Liver (tissue), 8 donors: ENCODE measurements at regions not wholly inside any gene's neighbourhood (a gene's known extent, or its start where the extent isn't known, plus 50 kb on each side); places are given as distances from the start of the nearest gene placed in this dataset.

ENCODE experiments used
- DNase-seq: peaks from one replicate; pipeline ENCODE4 v3.0.0-alpha.2; 2017; ENCODE audit warnings: low spot score
- H3K27ac ChIP-seq, 2 donors: one replicate each; pipeline ENCODE4 v1.7.0; 2013; ENCODE audit warnings: inconsistent platforms in 2 of 2, low read length in 2 of 2, control low read depth in 1 of 2, low read depth in 1 of 2, mild to moderate bottlenecking in 1 of 2
- H3K27me3 ChIP-seq, 4 donors: one replicate each; pipeline versions ENCODE4 v1.6.1 to v1.7.0; 2013; ENCODE audit warnings: low read length in 3 of 4, inconsistent platforms in 1 of 4, mild to moderate bottlenecking in 1 of 4, moderate library complexity in 1 of 4; ENCODE audit not compliant: control insufficient read depth in 4 of 4, insufficient read depth in 4 of 4
- H3K36me3 ChIP-seq, 4 donors: one replicate each; pipeline versions ENCODE4 v1.6.1 to v1.7.0; 2013; ENCODE audit warnings: low read length in 3 of 4, mild to moderate bottlenecking in 3 of 4, low read depth in 1 of 4, moderate library complexity in 1 of 4; ENCODE audit not compliant: control insufficient read depth in 4 of 4, insufficient read depth in 3 of 4
- H3K4me1 ChIP-seq, 4 donors: one replicate each; pipeline versions ENCODE4 v1.6.1 to v1.7.0; 2013; ENCODE audit warnings: low read length in 3 of 4, mild to moderate bottlenecking in 3 of 4, moderate library complexity in 1 of 4; ENCODE audit not compliant: control insufficient read depth in 4 of 4, insufficient read depth in 4 of 4
- H3K4me3 ChIP-seq, 3 donors: one replicate each; pipeline versions ENCODE4 v1.6.1 to v1.7.0; 2013; ENCODE audit warnings: low read length in 3 of 3, control low read depth in 1 of 3, low read depth in 1 of 3, mild to moderate bottlenecking in 1 of 3
- H3K9ac ChIP-seq, 2 donors: one replicate each; pipeline ENCODE4 v1.7.0; 2013; ENCODE audit warnings: low read length in 2 of 2, mild to moderate bottlenecking in 2 of 2, moderate library complexity in 2 of 2, control low read depth in 1 of 2, low read depth in 1 of 2
- H3K9me3 ChIP-seq, 4 donors: one replicate each; pipeline versions ENCODE4 v1.6.1 to v1.7.0; 2013; ENCODE audit warnings: low read length in 3 of 4; ENCODE audit not compliant: control insufficient read depth in 4 of 4
- EGR1 ChIP-seq, 2 donors: IDR thresholded peaks; 2 replicates each; pipeline ENCODE4 v1.6.1; 2016 to 2018; ENCODE audit warnings: antibody characterized with exemption in 2 of 2, low read depth in 2 of 2
- FOXA2 ChIP-seq: IDR thresholded peaks from 2 replicates; pipeline ENCODE4 v1.6.1; 2016; ENCODE audit warnings: antibody characterized with exemption
- GABPA ChIP-seq, 2 donors: IDR thresholded peaks in 1 of 2; conservative IDR thresholded peaks in 1 of 2; 2 replicates each; pipeline ENCODE4 v1.6.1; 2016; ENCODE audit warnings: antibody characterized with exemption in 2 of 2, mild to moderate bottlenecking in 1 of 2, moderate library complexity in 1 of 2
- JUND ChIP-seq, 2 donors: IDR thresholded peaks; 2 replicates each; pipeline ENCODE4 v1.6.1; 2016; ENCODE audit warnings: antibody characterized with exemption in 2 of 2
- RAD21 ChIP-seq, 2 donors: IDR thresholded peaks; 2 replicates each; pipeline ENCODE4 v1.6.1; 2016; ENCODE audit warnings: antibody characterized with exemption in 2 of 2, mild to moderate bottlenecking in 2 of 2
- REST ChIP-seq: IDR thresholded peaks from 2 replicates; pipeline ENCODE4 v1.6.1; 2016; ENCODE audit warnings: antibody characterized with exemption, mild to moderate bottlenecking
- RXRA ChIP-seq, 2 donors: IDR thresholded peaks; 2 replicates each; pipeline ENCODE4 v1.6.1; 2017 to 2018; ENCODE audit warnings: antibody characterized with exemption in 2 of 2, mild to moderate bottlenecking in 1 of 2
- TAF1 ChIP-seq: conservative IDR thresholded peaks from 2 replicates; pipeline ENCODE4 v1.6.1; 2016; ENCODE audit warnings: antibody characterized with exemption, mild to moderate bottlenecking
- WGBS: extraction: QIAGEN DNeasy Blood & Tissue Kit; methylation state at CpG from one replicate; pipeline ENCODE4 v1.1.7; 2013; 5-methylcytosine and 5-hydroxymethylcytosine counted together
- TF ChIP-seq, protein P1 (sequence below): IDR thresholded peaks from 2 replicates; pipeline ENCODE4 v1.6.1; 2016; ENCODE audit warnings: antibody characterized with exemption
- TF ChIP-seq, protein P2 (sequence below): fragments of 150-350 bp; IDR thresholded peaks from 2 replicates; pipeline ENCODE4 v1.5.1; 2017; ENCODE audit warnings: improper control_type of control experiment, low read depth, low read length; ENCODE audit not compliant: missing input control
- donor health status: healthy.
- donor health status: healthy.
- donor health status: healthy.
- donor health status: healthy.
- donor health status: healthy.

- Histone ChIP-seq H3K9me3 (peaks cover 0 to 6% (median 0%) of the 10 kb centered on the region in 4 donors), H3K9ac (no peak overlapping the region), H3K4me3 (no peak overlapping the region), H3K36me3 (no peaks in the 10 kb centered on the region), H3K4me1 (no peaks in the 10 kb centered on the region), H3K27me3 (no peaks in the 10 kb centered on the region), H3K27ac (no peak overlapping the region)
- DNase-seq, result no peak
- TF ChIP-seq FOXA2, result no peak
- no peak for TF ChIP-seq GABPA (IDR thresholded peaks at IDR 0.05 in 1 of 2, conservative IDR thresholded peaks at IDR 0.05 in 1 of 2)
- no peak for TF ChIP-seq RAD21 (IDR thresholded peaks at IDR 0.05)
- no peak for TF ChIP-seq RXRA (IDR thresholded peaks at IDR 0.05)
- TF ChIP-seq EGR1 (IDR thresholded peaks at IDR 0.05; ENCODE audit: low read depth in 2 of 2), result no peak
- no peak for TF ChIP-seq JUND (IDR thresholded peaks at IDR 0.05)
- 55% methylated on average over 6 of the region's 6 CpGs for WGBS
Observed at GRCh38 chr5:8517456-8517855, 648.5 kb downstream of the MTRR start.

DNA sequence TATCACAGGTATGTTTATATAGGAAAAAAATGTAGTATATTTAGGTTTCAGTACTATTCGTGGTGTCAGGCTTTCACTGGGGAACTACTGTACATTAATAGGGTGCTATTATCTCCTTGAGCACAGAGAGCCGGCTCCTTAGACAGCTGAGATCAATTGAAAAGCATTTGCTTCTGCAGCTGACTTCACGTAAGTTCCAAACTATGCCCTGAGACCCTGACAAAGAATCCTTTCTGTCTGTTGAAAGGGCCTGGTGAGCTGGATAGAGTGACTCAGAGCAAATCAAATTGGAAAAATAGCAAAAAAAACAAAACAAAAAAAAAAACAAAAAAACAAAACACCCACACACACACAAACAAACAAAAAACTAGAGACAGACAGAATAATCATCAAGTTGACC lies 652.0 kb downstream of the MTRR start:
- H3K36me3 ChIP-seq, result no peaks in the 10 kb centered on the region

More for the DNA sequence above, 652.0 kb downstream of the MTRR start:
- TF ChIP-seq GABPA (IDR thresholded peaks at IDR 0.05 in 1 of 2, conservative IDR thresholded peaks at IDR 0.05 in 1 of 2), result no peak
- TF ChIP-seq REST, result no peak
- no peak for TF ChIP-seq TAF1
- TF ChIP-seq, protein P1, sequence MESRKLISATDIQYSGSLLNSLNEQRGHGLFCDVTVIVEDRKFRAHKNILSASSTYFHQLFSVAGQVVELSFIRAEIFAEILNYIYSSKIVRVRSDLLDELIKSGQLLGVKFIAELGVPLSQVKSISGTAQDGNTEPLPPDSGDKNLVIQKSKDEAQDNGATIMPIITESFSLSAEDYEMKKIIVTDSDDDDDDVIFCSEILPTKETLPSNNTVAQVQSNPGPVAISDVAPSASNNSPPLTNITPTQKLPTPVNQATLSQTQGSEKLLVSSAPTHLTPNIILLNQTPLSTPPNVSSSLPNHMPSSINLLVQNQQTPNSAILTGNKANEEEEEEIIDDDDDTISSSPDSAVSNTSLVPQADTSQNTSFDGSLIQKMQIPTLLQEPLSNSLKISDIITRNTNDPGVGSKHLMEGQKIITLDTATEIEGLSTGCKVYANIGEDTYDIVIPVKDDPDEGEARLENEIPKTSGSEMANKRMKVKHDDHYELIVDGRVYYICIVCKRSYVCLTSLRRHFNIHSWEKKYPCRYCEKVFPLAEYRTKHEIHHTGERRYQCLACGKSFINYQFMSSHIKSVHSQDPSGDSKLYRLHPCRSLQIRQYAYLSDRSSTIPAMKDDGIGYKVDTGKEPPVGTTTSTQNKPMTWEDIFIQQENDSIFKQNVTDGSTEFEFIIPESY, result no peak
- no peak for TF ChIP-seq JUND (IDR thresholded peaks at IDR 0.05)
- TF ChIP-seq, protein P2, sequence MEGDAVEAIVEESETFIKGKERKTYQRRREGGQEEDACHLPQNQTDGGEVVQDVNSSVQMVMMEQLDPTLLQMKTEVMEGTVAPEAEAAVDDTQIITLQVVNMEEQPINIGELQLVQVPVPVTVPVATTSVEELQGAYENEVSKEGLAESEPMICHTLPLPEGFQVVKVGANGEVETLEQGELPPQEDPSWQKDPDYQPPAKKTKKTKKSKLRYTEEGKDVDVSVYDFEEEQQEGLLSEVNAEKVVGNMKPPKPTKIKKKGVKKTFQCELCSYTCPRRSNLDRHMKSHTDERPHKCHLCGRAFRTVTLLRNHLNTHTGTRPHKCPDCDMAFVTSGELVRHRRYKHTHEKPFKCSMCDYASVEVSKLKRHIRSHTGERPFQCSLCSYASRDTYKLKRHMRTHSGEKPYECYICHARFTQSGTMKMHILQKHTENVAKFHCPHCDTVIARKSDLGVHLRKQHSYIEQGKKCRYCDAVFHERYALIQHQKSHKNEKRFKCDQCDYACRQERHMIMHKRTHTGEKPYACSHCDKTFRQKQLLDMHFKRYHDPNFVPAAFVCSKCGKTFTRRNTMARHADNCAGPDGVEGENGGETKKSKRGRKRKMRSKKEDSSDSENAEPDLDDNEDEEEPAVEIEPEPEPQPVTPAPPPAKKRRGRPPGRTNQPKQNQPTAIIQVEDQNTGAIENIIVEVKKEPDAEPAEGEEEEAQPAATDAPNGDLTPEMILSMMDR, result no peak
- 69% methylated on average over 3 of the region's 3 CpGs for WGBS
- H3K27me3 ChIP-seq, result no peaks in the 10 kb centered on the region
- H3K4me3 ChIP-seq, result no peak overlapping the region
- H3K4me1 ChIP-seq, result no peaks in the 10 kb centered on the region
- H3K27ac ChIP-seq, result no peak overlapping the region
- no peak for DNase-seq
- H3K9me3 ChIP-seq, result no peaks in the 10 kb centered on the region
- no peak overlapping the region for H3K9ac ChIP-seq
